ENCODE measurements at regions not wholly inside any gene's neighbourhood (a gene's known extent, or its start where the extent isn't known, plus 50 kb on each side); places are given as distances from the start of the nearest gene placed in this dataset.
A peak's percentile ranks its signal among the peaks of the same experiment; 100 is the strongest.
"Not testable (repeated sequence)": the region's sequence is repeated elsewhere in the genome, so short reads cannot be mapped to it uniquely, and the experiment has no call there.

DNA sequence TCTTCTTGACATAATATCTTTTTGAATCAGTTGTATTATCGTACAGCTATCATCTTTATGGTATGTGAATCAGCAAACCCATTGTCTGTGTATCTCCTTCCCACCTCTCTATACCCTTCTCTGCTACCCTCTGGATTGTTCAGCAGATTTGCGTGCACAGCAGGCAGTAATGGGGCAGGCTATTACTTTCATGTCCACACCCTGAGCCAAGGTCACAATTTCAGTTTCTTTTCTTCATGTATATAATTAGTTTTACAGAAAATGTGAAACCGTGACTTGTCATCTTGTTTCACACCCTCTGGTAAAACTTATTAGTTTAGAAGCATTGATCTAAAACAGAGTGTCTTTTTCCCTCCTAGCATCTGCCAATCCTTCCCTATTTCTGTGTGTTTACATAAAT lies 770.4 kb upstream of the SEMA6D start:
- H3K27ac ChIP-seq, result no peak overlapping the region

DNA sequence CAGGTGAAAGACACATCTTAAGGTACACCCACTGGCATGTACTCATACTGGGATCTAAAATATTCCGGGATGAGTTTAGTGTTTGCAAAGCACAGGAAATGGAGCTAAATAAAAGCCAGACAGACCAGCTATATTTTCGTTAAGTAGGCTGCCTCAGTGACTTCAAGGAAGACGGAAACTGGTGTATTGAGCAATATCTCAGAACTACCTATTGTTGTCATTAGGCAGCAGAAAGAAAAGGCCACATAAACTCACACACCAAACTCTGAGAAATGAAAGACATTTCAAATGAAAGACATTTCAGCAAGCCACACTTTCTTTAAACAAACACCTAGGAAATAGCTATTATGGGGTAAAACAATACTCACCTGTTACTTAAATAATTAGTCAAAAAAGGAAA lies 761.7 kb upstream of the SEMA6D start:
- DNase-seq (ENCODE audit: low read depth, low spot score), result no peak
- H3K27ac ChIP-seq, result no peak overlapping the region

More for the DNA sequence above, 770.4 kb upstream of the SEMA6D start:
- DNase-seq (ENCODE audit: low read depth, low spot score), result no peak

DNA sequence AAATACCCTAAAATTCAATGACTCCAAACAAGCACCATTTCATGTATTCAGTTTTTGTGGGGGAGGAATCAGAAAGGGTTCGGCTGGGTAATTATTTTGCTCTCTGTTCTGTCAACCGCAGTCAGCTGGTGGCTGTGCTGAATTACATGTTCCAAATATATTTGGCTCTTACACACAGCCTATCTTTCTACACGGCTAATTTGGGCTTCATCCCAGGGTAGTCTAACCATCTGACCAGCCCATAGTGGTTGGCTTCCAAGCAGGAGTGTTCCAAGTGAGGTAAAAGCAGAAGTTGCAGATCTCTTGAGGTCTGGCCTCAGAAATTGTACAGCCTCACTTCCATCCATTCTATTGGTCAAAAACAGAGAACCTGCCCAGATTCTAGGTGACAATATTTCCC lies 760.8 kb upstream of the SEMA6D start:
- no peak for DNase-seq (ENCODE audit: low read depth, low spot score)
- H3K27ac ChIP-seq, result no peak overlapping the region

DNA sequence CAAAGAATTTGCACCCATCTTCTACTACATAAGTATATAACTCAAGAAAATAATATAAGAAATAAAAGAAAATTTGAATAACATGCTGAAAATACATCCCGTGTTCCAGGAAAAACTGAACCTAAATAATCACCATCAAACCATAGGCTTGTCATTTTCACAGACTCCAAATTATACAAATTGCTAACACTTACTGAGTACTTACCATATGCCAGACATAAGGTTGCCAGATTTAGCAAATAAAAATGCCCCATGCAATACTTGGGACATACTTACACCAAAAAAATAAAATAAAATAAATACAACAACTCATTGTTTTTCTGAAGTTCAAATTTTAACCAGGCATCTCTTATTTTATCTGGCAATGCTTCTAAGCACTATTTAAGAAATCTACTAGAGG lies 760.4 kb upstream of the SEMA6D start:
- DNase-seq (ENCODE audit: low read depth, low spot score), result no peak
- H3K27ac ChIP-seq, result no peak overlapping the region

DNA sequence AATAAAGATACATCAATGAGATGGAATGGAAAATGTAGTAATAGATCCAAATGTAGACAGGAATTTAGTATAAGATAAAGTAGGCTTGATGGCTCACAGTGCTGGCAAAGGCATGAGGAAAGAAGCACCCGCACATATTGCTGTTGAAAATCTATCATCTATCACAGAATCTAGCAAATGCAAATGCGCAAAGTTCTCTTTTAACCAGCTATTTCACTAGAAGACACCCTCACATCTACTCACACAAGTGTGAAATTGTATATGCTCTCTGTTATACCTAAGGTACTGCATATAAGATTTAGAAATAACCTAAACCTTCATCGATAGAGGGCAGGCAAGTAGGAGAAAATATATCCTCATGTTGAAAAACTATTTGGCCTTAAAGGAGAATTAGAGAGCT lies 756.7 kb upstream of the SEMA6D start:
- no peak overlapping the region for H3K27ac ChIP-seq
- no peak for DNase-seq (ENCODE audit: low read depth, low spot score)

DNA sequence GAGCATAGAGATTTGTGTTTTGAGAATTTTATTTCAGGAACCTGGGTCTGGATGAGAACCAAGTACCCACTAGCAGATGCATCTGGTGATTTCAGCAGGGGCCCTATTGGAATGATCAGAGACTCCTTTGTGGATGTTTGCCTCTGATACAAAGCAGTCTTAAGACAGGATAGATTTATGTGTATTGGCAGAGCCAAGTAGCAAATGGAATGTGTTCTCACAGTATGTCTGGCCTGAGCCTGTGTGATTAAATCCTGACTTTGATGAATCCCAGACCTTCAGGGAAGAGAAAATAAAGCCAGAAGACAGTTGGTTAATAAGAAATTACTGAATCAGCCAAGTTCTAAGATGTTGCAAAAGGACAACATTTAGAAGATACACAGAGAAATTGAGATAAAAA lies 755.5 kb upstream of the SEMA6D start:
- no peak overlapping the region for H3K27ac ChIP-seq
- no peak for DNase-seq (ENCODE audit: low read depth, low spot score)

DNA sequence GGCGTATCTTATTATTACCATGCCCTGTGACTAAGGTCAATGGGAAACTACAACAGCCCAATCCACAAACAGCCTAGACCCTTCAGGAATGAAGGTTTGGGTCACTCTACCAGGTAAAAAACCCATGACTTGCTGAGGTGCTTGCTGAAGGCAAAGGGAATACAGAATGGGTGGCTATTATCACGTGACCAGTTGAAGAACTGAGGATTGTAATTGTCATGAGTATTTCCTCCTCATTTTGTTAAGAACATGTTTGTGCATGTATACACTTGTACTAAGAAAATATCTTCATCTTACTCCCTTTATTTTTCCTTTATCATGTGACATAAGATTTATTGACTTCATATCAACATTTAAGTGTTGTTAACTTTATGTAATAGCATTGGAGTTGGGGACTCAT lies 729.2 kb upstream of the SEMA6D start:
- DNase-seq (ENCODE audit: low read depth, low spot score); H3K27ac ChIP-seq: not testable (repeated sequence)

DNA sequence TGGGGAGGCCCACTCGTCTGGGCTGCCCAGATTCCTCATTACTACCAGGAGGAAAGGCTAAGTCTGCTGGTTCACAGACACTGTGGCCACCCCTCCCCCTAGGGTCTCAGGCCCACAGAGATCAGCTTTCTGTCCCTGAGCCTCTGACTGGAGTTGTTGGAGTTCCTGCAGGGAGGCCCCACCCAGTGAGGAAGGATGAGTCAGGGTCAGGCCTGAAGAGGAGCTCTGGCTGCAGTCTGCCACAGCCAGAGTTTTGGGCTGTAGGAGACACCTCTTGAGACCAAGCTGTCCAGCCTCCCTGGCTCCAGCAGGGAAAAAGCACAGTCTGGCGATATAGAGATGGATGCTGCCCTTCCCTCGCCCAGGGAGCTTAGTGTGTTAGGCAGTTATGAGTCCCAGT lies 720.9 kb upstream of the SEMA6D start:
- DNase-seq (ENCODE audit: low read depth, low spot score), result no peak
- no peak overlapping the region for H3K27ac ChIP-seq

DNA sequence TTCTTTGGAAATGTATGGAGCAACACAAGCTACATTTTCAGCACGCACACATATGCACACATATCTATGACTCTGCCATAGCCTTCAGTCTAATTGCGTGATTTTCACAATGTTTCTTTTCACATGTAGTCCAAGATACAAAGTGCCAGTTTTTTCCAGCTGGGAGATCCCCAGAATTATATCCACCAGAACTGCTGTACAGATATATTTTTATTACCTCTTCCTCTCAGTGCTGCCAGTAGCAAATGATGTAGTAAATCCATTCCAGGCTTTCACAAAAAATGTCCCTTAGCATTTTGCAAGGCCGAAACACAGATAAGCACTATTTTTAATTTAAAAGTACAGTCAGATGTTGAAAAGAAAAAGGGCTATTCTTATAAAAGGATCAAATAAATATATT lies 719.8 kb upstream of the SEMA6D start:
- H3K27ac ChIP-seq, result no peak overlapping the region
- no peak for DNase-seq (ENCODE audit: low read depth, low spot score)

DNA sequence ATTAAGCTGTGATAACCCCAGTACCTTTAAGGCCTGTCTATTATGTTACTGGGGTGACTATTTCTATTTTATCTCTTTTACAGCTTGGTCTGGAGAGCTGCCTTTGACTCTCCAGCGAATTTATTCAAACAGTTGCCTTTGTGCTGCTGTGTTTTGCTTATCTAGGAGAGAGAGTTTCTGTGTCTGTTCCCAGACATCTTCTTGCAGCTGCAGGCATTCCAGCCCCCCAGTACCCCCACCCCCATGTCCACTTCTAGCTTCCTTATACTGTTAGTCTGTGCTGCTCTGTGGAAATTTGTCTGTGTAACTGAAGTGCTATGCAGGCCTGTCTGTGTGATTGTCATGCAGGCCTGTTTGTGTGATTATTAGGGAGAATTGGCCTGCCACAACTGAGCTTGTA lies 713.7 kb upstream of the SEMA6D start:
- H3K27ac ChIP-seq, result no peak overlapping the region
- no peak for DNase-seq (ENCODE audit: low read depth, low spot score)

DNA sequence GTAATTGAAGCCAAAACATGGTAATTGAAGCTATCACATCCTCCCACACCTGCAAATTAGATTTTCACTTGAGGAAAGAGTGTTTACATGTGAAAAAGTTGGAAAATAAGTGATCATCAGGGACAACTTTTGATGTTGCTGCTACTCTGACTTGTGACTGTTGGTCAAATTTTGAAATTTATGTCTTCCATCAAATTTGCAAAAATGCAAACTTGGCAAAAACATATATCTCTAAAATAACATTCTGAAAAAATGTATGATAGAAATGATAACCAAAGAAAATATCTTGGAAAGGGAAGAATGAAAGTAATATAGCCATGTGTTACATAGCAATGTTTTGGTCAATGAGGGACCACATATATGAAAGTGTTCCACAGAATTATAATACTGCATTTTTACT lies 703.9 kb upstream of the SEMA6D start:
- no peak for DNase-seq (ENCODE audit: low read depth, low spot score)
- H3K27ac ChIP-seq, result no peak overlapping the region

DNA sequence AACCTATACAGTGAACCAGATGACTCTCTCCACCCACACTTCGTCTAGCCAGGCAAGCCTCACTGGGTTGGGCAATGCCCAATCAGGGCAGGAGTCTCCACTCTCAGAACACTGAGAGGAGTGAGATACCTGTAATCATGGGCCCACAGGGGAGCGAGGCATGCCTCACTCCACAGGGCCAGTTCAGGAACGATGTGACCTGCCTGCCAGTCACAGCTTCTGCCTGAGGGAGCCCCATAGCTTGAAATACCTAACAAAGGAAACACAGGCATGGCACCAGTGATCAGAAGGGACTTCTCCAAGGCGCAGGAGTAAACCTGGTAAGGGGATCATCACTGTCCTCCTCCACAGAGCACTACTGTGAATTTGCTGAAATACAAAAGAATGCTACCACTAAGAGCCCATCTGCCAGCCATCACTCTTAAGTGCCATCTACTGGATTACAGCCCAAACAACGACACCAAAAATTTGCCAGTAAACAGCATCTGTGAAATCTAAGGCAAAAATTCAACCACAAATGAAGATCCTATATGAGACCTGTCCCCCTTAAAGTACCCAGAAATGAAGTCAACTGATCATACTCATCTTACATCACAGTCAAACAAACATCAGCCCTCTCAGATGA lies 689.9 kb upstream of the SEMA6D start:
- DNase-seq (ENCODE audit: low read depth, low spot score), result no peak
- no peak overlapping the region for H3K27ac ChIP-seq

DNA sequence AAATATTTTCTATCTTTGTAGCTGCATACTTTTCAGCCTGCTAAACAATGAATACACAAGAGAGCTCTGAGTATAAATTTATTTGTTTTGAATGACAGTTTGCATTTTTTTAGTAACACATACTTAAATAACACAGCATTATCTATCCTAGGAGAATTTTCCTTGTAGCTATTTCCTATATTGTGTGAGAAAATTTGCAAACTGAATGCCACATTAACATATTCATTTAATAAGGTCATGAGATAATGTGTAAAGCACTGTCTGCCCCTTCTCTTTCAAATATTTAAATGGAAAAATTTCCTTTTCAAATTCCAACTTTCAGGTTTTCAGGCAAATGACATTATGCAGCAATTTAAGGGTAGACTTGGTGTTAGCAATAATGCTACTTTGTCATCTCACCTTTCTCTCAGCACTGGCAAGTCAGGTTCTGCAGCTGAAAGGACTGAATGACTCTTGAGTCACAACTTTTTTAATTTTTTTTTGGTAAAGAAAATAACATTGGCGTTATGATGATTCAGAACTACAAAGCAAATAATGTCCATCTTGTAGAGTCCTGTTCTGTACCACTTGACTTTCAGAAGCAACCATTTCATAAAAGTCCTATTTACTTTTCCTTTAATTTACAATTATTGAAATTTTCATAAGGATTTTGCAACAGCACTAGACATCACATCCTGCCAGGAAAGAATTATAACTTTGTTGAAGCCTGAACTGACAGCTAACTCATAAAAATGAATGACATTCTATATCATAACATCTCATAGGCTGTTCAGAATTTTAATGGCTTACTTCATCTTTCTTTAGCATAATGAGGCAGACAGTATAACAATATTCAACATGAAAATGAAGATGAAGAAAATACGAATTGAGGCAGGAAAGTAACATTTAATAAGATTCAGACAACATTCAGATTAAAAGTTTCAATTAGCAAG lies 681.6 kb upstream of the SEMA6D start:
- no peak overlapping the region for H3K27ac ChIP-seq

DNA sequence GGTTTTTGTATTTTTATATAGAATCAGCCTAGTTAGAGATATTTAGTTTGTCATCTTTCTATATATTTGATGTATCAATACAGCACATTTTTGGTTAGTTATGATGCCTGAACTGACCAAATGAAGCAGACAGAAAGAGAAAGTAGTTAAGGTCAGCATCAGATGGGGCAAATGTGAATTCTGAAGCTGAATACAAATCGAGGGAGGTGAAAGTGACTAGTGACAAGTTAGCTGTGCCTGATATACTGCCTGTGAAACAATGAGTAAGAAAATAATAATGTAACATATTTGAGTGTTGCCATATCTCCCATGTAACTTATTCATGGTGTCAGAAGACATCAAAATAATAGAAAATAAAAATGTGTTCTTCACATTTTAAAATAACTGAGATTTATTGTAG lies 680.3 kb upstream of the SEMA6D start:
- DNase-seq (ENCODE audit: low read depth, low spot score), result no peak
- H3K27ac ChIP-seq, result no peak overlapping the region

More for the DNA sequence above, 681.6 kb upstream of the SEMA6D start:
- no peak for DNase-seq (ENCODE audit: low read depth, low spot score)

DNA sequence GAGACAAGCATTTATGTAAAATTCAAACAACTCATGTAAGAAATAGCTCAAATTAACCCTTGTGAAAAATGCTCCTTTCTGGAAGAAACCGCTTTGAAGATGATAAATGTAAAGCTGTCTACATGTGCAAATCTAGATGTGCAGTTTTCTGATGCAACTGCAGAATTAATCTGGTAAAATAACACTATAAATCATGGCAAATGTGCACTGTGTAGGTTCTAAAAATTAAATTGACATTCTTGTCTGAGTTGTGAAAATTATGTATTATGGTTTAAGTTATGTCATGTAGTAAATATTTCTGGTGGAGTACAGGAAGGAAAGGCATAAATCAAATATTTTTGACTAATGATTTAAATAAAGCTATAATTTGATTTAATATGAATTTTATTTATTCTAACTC lies 678.1 kb upstream of the SEMA6D start:
- no peak for DNase-seq (ENCODE audit: low read depth, low spot score)
- no peak overlapping the region for H3K27ac ChIP-seq

DNA sequence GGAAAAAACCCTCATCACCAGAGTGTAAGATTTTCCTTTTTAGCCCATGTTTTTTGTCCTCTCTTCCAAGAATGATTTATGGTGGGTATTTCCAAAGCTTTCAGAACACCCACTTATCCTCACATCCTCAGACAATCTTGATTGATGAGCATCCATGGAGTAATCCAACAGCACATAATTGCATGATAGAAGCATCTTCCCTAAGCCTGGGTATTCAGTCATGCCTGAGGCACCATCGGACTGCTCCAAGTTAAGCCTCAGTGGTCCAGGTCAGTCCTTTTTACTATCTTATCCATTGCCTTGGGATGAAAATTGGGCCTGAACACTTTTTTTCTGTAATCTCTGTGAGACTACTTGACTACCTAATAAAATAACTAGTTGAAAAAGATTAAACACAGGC lies 676.0 kb upstream of the SEMA6D start:
- no peak overlapping the region for H3K27ac ChIP-seq
- no peak for DNase-seq (ENCODE audit: low read depth, low spot score)

DNA sequence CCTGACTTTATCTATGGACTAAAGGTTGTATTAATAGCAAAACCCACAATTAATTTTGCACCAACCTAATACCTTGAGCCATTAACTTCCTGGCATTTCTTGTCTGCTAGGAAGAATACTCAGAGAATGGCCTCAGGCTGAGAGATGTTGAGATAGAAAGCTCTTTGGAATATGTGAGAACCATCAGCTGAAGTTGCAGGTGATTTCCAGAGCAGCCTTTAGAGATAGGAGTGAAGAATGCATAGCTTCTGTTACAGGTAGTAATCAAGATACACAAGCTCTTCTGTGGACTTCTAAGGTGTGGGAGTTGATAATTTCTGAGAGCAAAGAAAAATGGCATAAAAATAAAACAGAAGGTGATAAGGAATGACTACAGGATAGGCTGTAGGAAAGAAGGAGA lies 669.3 kb upstream of the SEMA6D start:
- DNase-seq (ENCODE audit: low read depth, low spot score); H3K27ac ChIP-seq: not testable (repeated sequence)

DNA sequence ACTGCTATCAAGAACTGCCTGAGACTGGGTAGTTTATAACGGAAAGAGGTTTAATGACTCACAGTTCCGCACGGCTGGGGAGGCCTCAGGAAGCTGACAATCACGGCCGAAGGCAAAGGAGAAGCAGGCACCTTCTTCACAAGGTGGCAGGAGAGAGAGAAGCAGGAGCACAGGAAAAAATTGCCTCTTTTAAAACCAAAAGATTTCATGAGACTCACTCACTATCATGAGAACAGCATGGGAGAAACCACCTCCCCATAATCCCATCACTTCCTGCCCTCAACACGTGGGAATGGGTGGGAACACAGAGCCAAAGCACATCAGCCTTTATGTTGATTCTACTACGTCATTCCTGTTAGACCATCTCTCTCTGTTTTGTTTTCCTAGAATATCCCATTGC lies 650.9 kb upstream of the SEMA6D start:
- DNase-seq (ENCODE audit: low read depth, low spot score), result no peak
- no peak overlapping the region for H3K27ac ChIP-seq

DNA sequence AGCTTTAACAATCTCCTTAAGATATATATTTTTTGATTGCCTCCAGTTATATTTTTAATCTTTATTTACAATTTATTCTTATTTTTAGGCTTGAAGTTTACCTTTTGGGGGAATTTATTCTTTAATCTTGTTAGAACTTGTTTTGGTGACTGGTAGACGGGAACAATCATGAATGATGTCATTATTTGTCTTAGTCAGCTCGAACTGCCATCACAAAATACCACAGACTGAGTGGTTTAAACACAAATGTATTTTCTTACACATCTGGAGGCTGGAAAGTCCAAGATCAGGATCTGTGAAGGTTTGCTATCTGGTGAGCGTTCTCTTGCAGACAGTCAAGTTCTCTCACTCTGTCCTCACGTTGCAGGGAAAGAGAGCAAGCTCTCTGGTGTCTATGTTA lies 639.5 kb upstream of the SEMA6D start:
- peak; percentile 10 for DNase-seq (ENCODE audit: low read depth, low spot score)
- H3K27ac ChIP-seq, result not testable (repeated sequence)

DNA sequence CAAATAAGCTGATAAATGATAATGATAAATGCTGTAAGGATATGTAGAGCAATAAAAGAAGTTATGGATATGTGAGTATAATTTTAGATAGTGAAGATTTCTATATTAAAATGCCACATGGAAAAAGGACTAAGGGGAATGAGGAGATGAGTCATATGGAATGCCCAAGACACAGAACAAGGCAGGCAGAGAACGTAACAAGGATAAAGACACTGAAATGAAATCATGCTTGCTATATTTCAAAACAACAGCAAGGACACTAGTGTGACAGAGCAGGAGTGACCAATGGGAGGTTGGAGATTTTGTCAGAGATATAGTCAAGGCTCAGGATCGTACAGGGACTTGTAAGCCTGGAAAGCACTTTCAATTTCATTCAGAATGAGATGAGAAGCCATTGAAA lies 621.5 kb upstream of the SEMA6D start:
- no peak overlapping the region for H3K27ac ChIP-seq
- DNase-seq (ENCODE audit: low read depth, low spot score), result no peak

DNA sequence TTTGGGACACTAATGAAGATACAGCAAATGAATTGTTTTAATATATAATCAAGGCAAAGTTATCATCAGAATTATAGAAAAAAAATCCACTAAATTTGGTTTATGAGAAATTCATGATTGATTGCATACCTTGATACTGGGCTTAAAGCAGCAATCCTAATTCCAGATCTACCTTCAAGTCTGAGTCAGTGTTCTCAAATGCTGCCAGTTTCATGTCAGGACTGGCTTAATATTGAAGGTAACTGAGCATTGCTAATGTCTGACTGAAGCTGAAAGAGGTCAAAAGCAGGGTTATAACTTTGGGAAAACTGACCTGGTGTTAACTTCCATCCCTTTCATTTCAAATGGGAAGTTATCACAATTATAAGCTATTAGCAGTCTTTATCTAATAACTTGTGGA lies 618.8 kb upstream of the SEMA6D start:
- not testable (repeated sequence) for H3K27ac ChIP-seq
- DNase-seq (ENCODE audit: low read depth, low spot score), result peak; percentile 14

DNA sequence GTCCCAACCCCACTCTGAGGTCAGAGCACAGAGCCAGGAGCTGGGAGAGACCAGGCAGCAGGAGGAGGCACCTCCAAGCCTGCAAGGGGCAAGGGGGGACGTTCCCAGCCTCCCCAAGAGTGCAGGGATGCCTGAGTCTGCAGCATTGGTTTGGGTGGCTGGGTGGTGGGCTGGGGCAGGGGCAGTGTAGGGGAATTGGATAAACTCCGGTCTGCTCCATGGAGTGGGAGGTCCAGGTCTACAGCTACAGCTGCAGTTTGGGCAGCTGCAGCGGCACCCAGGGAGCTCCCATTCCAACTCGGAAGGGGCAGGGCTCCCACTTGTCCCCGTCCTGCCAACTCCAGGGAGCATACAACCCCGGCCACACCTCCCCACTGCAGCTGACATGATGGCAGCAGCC lies 617.5 kb upstream of the SEMA6D start:
- H3K27ac ChIP-seq; DNase-seq (ENCODE audit: low read depth, low spot score): not testable (repeated sequence)

All from epithelial cell of prostate (primary cell).